ENCODE measurements at regions not wholly inside any gene's neighbourhood (a gene's known extent, or its start where the extent isn't known, plus 50 kb on each side); places are given as distances from the start of the nearest gene placed in this dataset.

DNA sequence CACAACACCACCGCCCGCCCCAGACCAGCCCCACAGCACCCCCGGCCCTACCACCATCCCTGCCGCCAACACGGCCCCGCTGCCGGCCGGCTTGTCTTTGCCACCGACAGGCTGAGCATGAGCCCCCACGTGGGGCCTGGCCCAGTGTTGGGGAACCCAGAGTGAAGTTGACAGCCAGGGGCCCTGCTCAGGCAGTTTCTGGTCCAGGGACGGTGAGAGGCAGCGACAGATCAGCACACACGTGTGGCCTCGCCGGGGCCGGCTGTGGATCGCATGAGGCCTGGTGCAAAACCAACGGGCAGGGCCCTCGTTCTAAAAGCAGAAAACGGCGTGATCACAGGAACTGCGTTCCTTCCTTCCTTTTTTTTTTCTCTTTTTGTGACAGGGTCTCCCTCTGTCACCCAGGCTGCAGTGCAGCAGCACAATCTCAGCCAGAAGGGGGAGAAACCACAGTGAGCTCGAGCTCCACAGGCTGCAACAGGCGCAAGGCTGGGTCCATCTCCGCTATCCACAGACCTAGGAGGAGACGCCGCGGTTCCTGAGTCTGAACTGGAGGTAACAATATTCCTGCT lies 50.5 kb upstream of the FBRSL1 start:
- no peak overlapping the region for H3K27ac ChIP-seq (ENCODE audit: low read depth in 2 of 2, low read length in 1 of 2)
- ChIA-PET POLR2A (no interaction called here), CTCF (no interaction called here)
- H3K4me2 ChIP-seq = no peak overlapping the region
- no peaks in the 10 kb centered on the region for H3F3A ChIP-seq (replicated peaks; ENCODE audit: insufficient read depth)
- DNase-seq = no peak
- H3K79me2 ChIP-seq (ENCODE audit: insufficient read depth) = no peaks in the 10 kb centered on the region
- H4K20me1 ChIP-seq (ENCODE audit: insufficient read depth) = no peaks in the 10 kb centered on the region
- TF ChIP-seq NFIC (IDR thresholded peaks at IDR 0.05; ENCODE audit: borderline replicate concordance) = no peak
- TF ChIP-seq YY1 (IDR thresholded peaks at IDR 0.05; ENCODE audit: low read depth) = no peak
- TF ChIP-seq TEAD4 (IDR thresholded peaks at IDR 0.05; ENCODE audit: borderline replicate concordance, insufficient read depth) = no peak
- no peak for TF ChIP-seq USF1 (IDR thresholded peaks at IDR 0.05; ENCODE audit: borderline replicate concordance, low read depth)
- TF ChIP-seq EP300 (IDR thresholded peaks at IDR 0.05; ENCODE audit: borderline replicate concordance in 1 of 2, low read depth in 1 of 2, low read length in 1 of 2) = no peak
- TF ChIP-seq, protein P1, sequence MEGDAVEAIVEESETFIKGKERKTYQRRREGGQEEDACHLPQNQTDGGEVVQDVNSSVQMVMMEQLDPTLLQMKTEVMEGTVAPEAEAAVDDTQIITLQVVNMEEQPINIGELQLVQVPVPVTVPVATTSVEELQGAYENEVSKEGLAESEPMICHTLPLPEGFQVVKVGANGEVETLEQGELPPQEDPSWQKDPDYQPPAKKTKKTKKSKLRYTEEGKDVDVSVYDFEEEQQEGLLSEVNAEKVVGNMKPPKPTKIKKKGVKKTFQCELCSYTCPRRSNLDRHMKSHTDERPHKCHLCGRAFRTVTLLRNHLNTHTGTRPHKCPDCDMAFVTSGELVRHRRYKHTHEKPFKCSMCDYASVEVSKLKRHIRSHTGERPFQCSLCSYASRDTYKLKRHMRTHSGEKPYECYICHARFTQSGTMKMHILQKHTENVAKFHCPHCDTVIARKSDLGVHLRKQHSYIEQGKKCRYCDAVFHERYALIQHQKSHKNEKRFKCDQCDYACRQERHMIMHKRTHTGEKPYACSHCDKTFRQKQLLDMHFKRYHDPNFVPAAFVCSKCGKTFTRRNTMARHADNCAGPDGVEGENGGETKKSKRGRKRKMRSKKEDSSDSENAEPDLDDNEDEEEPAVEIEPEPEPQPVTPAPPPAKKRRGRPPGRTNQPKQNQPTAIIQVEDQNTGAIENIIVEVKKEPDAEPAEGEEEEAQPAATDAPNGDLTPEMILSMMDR (IDR thresholded peaks at IDR 0.05) = no peak
- H3K27me3 ChIP-seq (ENCODE audit: insufficient read depth) = peaks cover 27% of the 10 kb centered on the region
- H3K4me1 ChIP-seq (ENCODE audit: control insufficient read depth in 1 of 2, insufficient read depth in 2 of 2, low read depth in 1 of 2, low read length in 1 of 2) = no peaks in the 10 kb centered on the region
- H2AFZ ChIP-seq (ENCODE audit: low read depth) = no peak overlapping the region
- 86% methylated on average over 18 of the region's 28 CpGs for WGBS (ENCODE audit: low lambda C conversion rate)
- H3K9me2 ChIP-seq = no peaks in the 10 kb centered on the region
- no peak overlapping the region for H3K4me3 ChIP-seq (ENCODE audit: low read depth in 2 of 2, low read length in 1 of 2)
- H3K9ac ChIP-seq = no peak overlapping the region
- H3K36me3 ChIP-seq (replicated peaks in 1 of 2; ENCODE audit: control insufficient read depth in 1 of 2, insufficient read depth in 2 of 2, low read length in 1 of 2) = no peaks in the 10 kb centered on the region
- H3K9me3 ChIP-seq = no peaks in the 10 kb centered on the region

DNA sequence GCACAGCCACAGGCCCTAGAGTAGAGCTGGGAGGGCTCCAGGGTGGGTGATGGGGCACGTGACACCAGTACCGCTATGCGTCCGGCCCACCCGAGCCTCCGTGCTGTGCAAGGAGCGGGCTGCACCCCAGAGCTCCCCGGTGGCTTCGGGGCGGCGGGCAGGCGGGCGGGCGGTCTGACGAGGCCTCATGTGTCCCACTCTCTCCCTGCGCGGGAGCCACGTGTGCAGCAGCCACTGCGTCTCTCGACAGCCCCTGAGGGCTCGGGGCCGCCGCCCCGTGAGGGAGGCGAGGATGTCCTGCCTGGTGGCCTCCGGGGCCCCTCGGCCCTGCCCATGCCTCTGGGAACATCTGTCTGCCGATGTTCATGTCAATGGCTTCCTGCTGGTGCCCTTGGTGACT lies 51.2 kb upstream of the FBRSL1 start:
- H3K9me3 ChIP-seq = no peaks in the 10 kb centered on the region
- H3K4me2 ChIP-seq = no peak overlapping the region
- no peaks in the 10 kb centered on the region for H3K4me1 ChIP-seq (ENCODE audit: control insufficient read depth in 1 of 2, insufficient read depth in 2 of 2, low read depth in 1 of 2, low read length in 1 of 2)
- H3K27ac ChIP-seq (ENCODE audit: low read depth in 2 of 2, low read length in 1 of 2) = no peak overlapping the region
- ChIA-PET CTCF (no interaction called here), POLR2A (no interaction called here)
- no peaks in the 10 kb centered on the region for H3F3A ChIP-seq (replicated peaks; ENCODE audit: insufficient read depth)
- H3K27me3 ChIP-seq (ENCODE audit: insufficient read depth) = peaks cover 27% of the 10 kb centered on the region
- 65% methylated on average over 10 of the region's 28 CpGs for WGBS (ENCODE audit: low lambda C conversion rate)
- H3K4me3 ChIP-seq (ENCODE audit: low read depth in 2 of 2, low read length in 1 of 2) = no peak overlapping the region
- no peaks in the 10 kb centered on the region for H3K79me2 ChIP-seq (ENCODE audit: insufficient read depth)
- no peak overlapping the region for H3K9ac ChIP-seq
- H2AFZ ChIP-seq (ENCODE audit: low read depth) = no peak overlapping the region
- no peaks in the 10 kb centered on the region for H3K36me3 ChIP-seq (replicated peaks in 1 of 2; ENCODE audit: control insufficient read depth in 1 of 2, insufficient read depth in 2 of 2, low read length in 1 of 2)
- H3K9me2 ChIP-seq = no peaks in the 10 kb centered on the region
- DNase-seq = no peak
- no peaks in the 10 kb centered on the region for H4K20me1 ChIP-seq (ENCODE audit: insufficient read depth)
- TF ChIP-seq, protein P2, sequence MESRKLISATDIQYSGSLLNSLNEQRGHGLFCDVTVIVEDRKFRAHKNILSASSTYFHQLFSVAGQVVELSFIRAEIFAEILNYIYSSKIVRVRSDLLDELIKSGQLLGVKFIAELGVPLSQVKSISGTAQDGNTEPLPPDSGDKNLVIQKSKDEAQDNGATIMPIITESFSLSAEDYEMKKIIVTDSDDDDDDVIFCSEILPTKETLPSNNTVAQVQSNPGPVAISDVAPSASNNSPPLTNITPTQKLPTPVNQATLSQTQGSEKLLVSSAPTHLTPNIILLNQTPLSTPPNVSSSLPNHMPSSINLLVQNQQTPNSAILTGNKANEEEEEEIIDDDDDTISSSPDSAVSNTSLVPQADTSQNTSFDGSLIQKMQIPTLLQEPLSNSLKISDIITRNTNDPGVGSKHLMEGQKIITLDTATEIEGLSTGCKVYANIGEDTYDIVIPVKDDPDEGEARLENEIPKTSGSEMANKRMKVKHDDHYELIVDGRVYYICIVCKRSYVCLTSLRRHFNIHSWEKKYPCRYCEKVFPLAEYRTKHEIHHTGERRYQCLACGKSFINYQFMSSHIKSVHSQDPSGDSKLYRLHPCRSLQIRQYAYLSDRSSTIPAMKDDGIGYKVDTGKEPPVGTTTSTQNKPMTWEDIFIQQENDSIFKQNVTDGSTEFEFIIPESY (IDR thresholded peaks at IDR 0.05; ENCODE audit: borderline replicate concordance, low read depth) = no peak
- no peak for TF ChIP-seq JUND (IDR thresholded peaks at IDR 0.05)
- TF ChIP-seq GABPA (IDR thresholded peaks at IDR 0.05; ENCODE audit: low read depth) = no peak
- TF ChIP-seq, protein P3, sequence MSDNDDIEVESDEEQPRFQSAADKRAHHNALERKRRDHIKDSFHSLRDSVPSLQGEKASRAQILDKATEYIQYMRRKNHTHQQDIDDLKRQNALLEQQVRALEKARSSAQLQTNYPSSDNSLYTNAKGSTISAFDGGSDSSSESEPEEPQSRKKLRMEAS (IDR thresholded peaks at IDR 0.05; ENCODE audit: low read depth) = no peak
- TF ChIP-seq MXI1 (IDR thresholded peaks at IDR 0.05; ENCODE audit: low read depth, low read length) = no peak
- no peak for TF ChIP-seq RAD21 (IDR thresholded peaks at IDR 0.05; ENCODE audit: low read length)
- no peak for TF ChIP-seq TEAD4 (IDR thresholded peaks at IDR 0.05; ENCODE audit: borderline replicate concordance, insufficient read depth)
- TF ChIP-seq RFX5 (IDR thresholded peaks at IDR 0.05; ENCODE audit: low read length) = no peak
- no peak for TF ChIP-seq TCF12 (IDR thresholded peaks at IDR 0.05)
- no peak for TF ChIP-seq IRF3 (IDR thresholded peaks at IDR 0.05; ENCODE audit: low read depth, low read length)
- no peak for TF ChIP-seq PBX3 (IDR thresholded peaks at IDR 0.05)
- no peak for TF ChIP-seq MEF2A (IDR thresholded peaks at IDR 0.05; ENCODE audit: borderline replicate concordance, low read depth)
- no peak for TF ChIP-seq RCOR1 (IDR thresholded peaks at IDR 0.05; ENCODE audit: low read length)
- no peak for TF ChIP-seq GATA2 (CRISPR knock-in tag; IDR thresholded peaks at IDR 0.05)
- TF ChIP-seq, protein P1 (IDR thresholded peaks at IDR 0.05) = no peak
- no peak for TF ChIP-seq FOXM1 (IDR thresholded peaks at IDR 0.05; ENCODE audit: low read depth)
